GM18502 (cell line): ENCODE measurements at regions not wholly inside any gene's neighbourhood (a gene's known extent, or its start where the extent isn't known, plus 50 kb on each side); places are given as distances from the start of the nearest gene placed in this dataset.

Experiments used
- ATAC-seq: cut with Tn5 transposase; IDR thresholded peaks from one replicate; pipeline ENCODE4 v1.9.1; 2021; ENCODE audit warnings: mild to moderate bottlenecking; ENCODE audit not compliant: unreplicated experiment, poor library complexity

GRCh38 chr3:80550174-80550573, 782.4 kb upstream of the ROBO1 start:
- no peak for ATAC-seq

GRCh38 chr3:80549173-80549572, 781.4 kb upstream of the ROBO1 start:
- ATAC-seq: no peak

GRCh38 chr3:80543154-80543553, 775.4 kb upstream of the ROBO1 start:
- no peak for ATAC-seq

- ATAC-seq: no peak
Measured at GRCh38 chr3:80542456-80542855, 774.7 kb upstream of the ROBO1 start.

- no peak for ATAC-seq
Measured at GRCh38 chr3:80537680-80538079, 769.9 kb upstream of the ROBO1 start.

GRCh38 chr3:80535286-80535685, 767.5 kb upstream of the ROBO1 start:
- ATAC-seq: no peak

GRCh38 chr3:80533553-80533952, 765.8 kb upstream of the ROBO1 start:
- no peak for ATAC-seq

- no peak for ATAC-seq
Measured at GRCh38 chr3:80526153-80526552, 758.4 kb upstream of the ROBO1 start.

- ATAC-seq: no peak
Measured at GRCh38 chr3:80521081-80521480, 753.3 kb upstream of the ROBO1 start.

- no peak for ATAC-seq
Measured at GRCh38 chr3:80519436-80519835, 751.6 kb upstream of the ROBO1 start.

- no peak for ATAC-seq
Measured at GRCh38 chr3:80496452-80496851, 728.7 kb upstream of the ROBO1 start.

- no peak for ATAC-seq
Measured at GRCh38 chr3:80492162-80492561, 724.4 kb upstream of the ROBO1 start.

GRCh38 chr3:80472961-80473360, 705.2 kb upstream of the ROBO1 start:
- no peak for ATAC-seq

GRCh38 chr3:80472459-80472858, 704.7 kb upstream of the ROBO1 start:
- no peak for ATAC-seq

GRCh38 chr3:80470433-80470832, 702.6 kb upstream of the ROBO1 start:
- no peak for ATAC-seq

GRCh38 chr3:80465746-80466145, 697.9 kb upstream of the ROBO1 start:
- ATAC-seq: no peak

GRCh38 chr3:80451393-80451792, 683.6 kb upstream of the ROBO1 start:
- ATAC-seq: no peak

GRCh38 chr3:80445641-80446040, 677.8 kb upstream of the ROBO1 start:
- ATAC-seq: no peak

GRCh38 chr3:80445053-80445452, 677.3 kb upstream of the ROBO1 start:
- no peak for ATAC-seq

GRCh38 chr3:80439490-80439889, 671.7 kb upstream of the ROBO1 start:
- ATAC-seq: no peak

- ATAC-seq: no peak
Measured at GRCh38 chr3:80434366-80434765, 666.6 kb upstream of the ROBO1 start.

GRCh38 chr3:80424951-80425350, 657.2 kb upstream of the ROBO1 start:
- ATAC-seq: no peak

GRCh38 chr3:80408030-80408721, 640.4 kb upstream of the ROBO1 start:
- ATAC-seq: no peak
